ENCODE measurements at regions not wholly inside any gene's neighbourhood (a gene's known extent, or its start where the extent isn't known, plus 50 kb on each side); places are given as distances from the start of the nearest gene placed in this dataset.

DNA sequence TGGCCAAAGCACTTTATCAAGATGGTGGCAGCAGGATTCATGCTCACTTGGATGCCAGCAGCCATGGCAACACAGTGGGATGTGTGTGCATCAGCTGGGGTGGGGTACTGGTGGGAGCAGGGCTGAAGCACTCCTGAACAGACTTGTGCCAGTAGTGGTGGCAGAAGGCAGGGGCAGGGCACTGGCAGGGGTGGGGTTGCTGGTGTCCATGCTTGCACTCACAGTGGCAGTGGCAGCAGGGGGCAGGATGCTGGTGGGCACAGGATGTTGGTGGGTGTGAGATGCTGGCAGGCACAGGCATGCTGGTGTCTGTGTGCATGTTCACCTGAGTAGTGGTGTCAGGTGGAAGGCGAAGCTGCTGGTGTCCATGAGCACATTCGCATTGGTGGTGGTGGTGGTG lies 161.0 kb upstream of the PMFBP1 start:
- Histone ChIP-seq H3K27me3 (no peaks in the 10 kb centered on the region), H3K4me1 (no peaks in the 10 kb centered on the region), H3K9me3 (no peaks in the 10 kb centered on the region), H3K36me3 (no peaks in the 10 kb centered on the region), H3K4me3 (no peak overlapping the region), H3K27ac (no peak overlapping the region)
- TF ChIP-seq CTCF (IDR thresholded peaks at IDR 0.05) (no peak), POLR2A (IDR thresholded peaks at IDR 0.05) (no peak)
- DNase-seq (no peak), ATAC-seq (peak in 1 of 4 donors; percentile 17)
- intact Hi-C loops (cut with DNase I): no loop called here
- 90% methylated on average over 2 of the region's 2 CpGs for WGBS (ENCODE audit: insufficient coverage, low coverage, low lambda C conversion rate, missing lambda C conversion rate)

DNA sequence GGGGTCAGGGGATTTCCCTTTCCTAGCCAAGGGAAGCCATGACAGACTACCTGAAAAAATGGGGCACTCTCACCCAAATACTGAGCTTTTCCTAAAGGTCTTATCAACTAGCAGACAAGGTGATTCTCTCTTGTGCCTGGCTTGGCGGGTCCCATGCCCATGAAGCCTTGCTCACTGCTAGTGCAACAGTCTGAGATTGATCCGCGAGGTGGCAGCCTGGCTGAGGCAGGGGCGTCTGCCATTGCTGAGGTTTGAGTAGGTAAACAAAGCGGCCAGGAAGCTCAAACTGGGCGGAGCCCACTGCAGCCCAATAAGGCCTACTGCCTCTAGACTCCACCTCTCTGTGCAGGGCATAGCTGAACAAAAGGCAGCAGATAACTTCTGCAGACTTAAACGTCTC lies 152.6 kb upstream of the PMFBP1 start:
- DNase-seq: no peak
- no peak for ATAC-seq
- no peaks in the 10 kb centered on the region for H3K36me3 ChIP-seq
- no peaks in the 10 kb centered on the region for H3K9me3 ChIP-seq
- no peaks in the 10 kb centered on the region for H3K27me3 ChIP-seq
- 78% methylated on average over 4 of the region's 7 CpGs for WGBS (ENCODE audit: insufficient coverage, low coverage, low lambda C conversion rate, missing lambda C conversion rate)
- H3K4me3 ChIP-seq: no peak overlapping the region
- H3K27ac ChIP-seq: no peak overlapping the region
- H3K4me1 ChIP-seq: no peaks in the 10 kb centered on the region
- intact Hi-C loops (cut with DNase I): no loop called here
- no peak for TF ChIP-seq POLR2A (IDR thresholded peaks at IDR 0.05)
- TF ChIP-seq CTCF (IDR thresholded peaks at IDR 0.05): no peak

DNA sequence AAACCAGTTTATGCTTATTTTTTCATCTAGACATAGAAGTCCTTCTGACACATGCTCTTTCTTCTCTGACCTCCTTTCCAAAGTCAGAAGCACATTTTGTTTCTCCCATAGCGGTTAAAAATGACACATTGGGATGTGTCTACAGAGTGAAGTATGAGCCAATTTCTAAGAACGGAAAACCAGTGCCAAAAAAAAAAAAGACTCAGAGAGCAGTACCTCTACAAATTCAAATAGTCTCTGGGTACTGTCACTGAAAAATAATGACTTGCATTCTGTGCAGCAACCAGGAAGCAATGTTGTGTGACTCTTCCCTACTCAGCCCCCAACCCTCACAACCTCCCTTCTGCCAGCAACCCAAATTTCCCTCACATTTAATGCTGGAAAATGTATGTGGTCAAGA lies 145.5 kb upstream of the PMFBP1 start:
- DNase-seq: no peak
- no peak for ATAC-seq
- H3K4me1 ChIP-seq: no peaks in the 10 kb centered on the region
- H3K27me3 ChIP-seq: no peaks in the 10 kb centered on the region
- TF ChIP-seq POLR2A (IDR thresholded peaks at IDR 0.05): no peak
- TF ChIP-seq CTCF (IDR thresholded peaks at IDR 0.05): no peak
- H3K9me3 ChIP-seq: no peaks in the 10 kb centered on the region
- H3K4me3 ChIP-seq: no peak overlapping the region
- 42% methylated on average over 2 of the region's 2 CpGs for WGBS (ENCODE audit: insufficient coverage, low coverage, low lambda C conversion rate, missing lambda C conversion rate)
- intact Hi-C loops (cut with DNase I): no loop called here
- no peak overlapping the region for H3K27ac ChIP-seq
- H3K36me3 ChIP-seq: no peaks in the 10 kb centered on the region

DNA sequence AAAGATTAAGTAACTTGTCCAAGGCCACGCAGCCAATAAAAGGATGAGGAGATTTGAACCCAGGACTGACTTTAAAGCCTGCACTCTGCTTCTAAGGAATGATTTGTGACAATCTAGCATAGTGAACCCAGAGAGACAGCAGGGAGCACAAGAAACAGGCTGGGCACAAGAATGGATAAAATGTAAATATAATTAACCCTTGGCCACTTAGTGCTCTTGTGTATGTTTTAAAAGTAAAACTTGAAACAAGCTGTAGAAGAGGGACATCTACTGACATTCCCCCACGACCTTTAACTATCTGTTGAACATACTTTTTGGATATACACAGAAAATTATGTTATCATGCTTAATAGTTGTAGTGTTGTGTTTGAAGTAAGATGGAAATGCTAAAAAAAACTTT lies 141.9 kb upstream of the PMFBP1 start:
- H3K4me3 ChIP-seq: no peak overlapping the region
- intact Hi-C loops (cut with DNase I): no loop called here
- H3K27me3 ChIP-seq: no peaks in the 10 kb centered on the region
- DNase-seq (no peak), ATAC-seq (no peak)
- H3K9me3 ChIP-seq: no peaks in the 10 kb centered on the region
- no peaks in the 10 kb centered on the region for H3K4me1 ChIP-seq
- WGBS (ENCODE audit: insufficient coverage, low coverage, low lambda C conversion rate, missing lambda C conversion rate): 46% methylated on average over 2 of the region's 2 CpGs
- no peak overlapping the region for H3K27ac ChIP-seq
- TF ChIP-seq CTCF (IDR thresholded peaks at IDR 0.05): no peak
- no peak for TF ChIP-seq POLR2A (IDR thresholded peaks at IDR 0.05)
- no peaks in the 10 kb centered on the region for H3K36me3 ChIP-seq

DNA sequence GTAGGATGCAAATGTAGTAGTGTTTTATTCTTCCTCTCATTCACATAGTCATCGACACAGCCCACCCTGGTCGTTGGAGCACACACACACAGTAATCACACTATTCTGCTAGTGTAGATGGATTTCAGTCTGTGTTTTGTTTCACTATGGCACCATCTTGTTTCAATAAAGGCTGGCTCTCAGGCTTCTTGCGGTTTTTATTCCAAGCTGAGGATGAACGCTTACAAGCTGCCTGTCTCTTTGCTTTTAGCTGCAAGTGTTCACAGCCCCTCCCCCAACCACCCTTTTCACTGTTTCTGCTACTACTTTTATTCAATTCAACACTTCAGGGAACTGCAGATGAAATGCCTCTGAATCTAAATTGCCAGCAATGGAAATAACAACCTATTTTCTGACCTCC lies 140.9 kb upstream of the PMFBP1 start:
- WGBS (ENCODE audit: insufficient coverage, low coverage, low lambda C conversion rate, missing lambda C conversion rate): 48% methylated on average over 4 of the region's 4 CpGs
- DNase-seq (no peak), ATAC-seq (no peak)
- no peak overlapping the region for H3K4me3 ChIP-seq
- H3K4me1 ChIP-seq: no peaks in the 10 kb centered on the region
- no peaks in the 10 kb centered on the region for H3K9me3 ChIP-seq
- intact Hi-C loops (cut with DNase I): no loop called here
- TF ChIP-seq CTCF (IDR thresholded peaks at IDR 0.05) (no peak), POLR2A (IDR thresholded peaks at IDR 0.05) (no peak)
- no peak overlapping the region for H3K27ac ChIP-seq
- H3K36me3 ChIP-seq: no peaks in the 10 kb centered on the region
- H3K27me3 ChIP-seq: no peaks in the 10 kb centered on the region

All from right lobe of liver (tissue), 6 donors.